Renal cortex interstitium (tissue), 11 donors: ENCODE measurements at regions not wholly inside any gene's neighbourhood (a gene's known extent, or its start where the extent isn't known, plus 50 kb on each side); places are given as distances from the start of the nearest gene placed in this dataset.

ENCODE experiments used
- DNase-seq, 11 donors: peaks; one replicate each; pipeline ENCODE4 v3.0.0-alpha.2; 2013; ENCODE audit warnings: low read depth in 9 of 11, low spot score in 4 of 11; ENCODE audit errors: extremely low read depth in 1 of 11

DNA sequence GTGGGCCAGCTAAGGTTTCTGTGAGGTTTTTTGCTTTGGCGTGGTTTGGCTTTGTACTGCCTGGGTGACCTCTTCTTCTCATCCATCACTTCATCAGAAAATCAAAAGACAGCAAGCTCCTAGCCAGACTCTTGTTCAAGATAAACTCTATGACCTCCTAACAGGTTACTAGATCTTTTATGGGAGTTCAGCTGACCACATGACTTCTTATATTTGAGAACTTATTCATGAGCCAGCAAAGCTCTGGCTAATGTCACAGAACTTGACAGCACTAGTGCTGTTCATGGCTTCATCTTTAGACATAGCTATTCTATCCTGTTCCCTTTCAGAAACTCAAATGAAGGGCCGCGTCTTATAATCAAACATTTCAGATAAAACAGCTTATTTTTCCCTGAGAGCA is 527.1 kb upstream of the GOLIM4 start:
- no peak for DNase-seq

DNA sequence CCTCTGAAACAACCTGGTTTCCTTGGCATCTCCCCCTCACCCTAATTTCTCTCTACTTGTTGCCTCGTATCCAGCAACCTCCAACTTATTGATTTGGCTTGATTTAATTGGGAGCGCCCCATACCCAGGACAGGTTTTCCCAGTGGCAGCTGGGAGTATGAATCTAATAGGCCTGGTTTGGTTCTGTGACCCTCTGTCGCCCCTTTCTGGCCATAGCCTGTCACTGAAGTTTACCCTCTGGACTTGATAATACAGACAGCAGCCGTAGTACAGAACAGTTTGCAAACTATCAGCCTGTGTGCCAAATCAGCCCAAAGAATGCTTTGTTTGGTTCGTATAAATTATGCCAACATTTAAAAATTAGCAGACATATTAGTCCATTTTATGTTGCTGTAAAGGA is 525.1 kb upstream of the GOLIM4 start:
- DNase-seq, result peak in 6 of 11 donors; percentile 8 to 43 (median 16)

DNA sequence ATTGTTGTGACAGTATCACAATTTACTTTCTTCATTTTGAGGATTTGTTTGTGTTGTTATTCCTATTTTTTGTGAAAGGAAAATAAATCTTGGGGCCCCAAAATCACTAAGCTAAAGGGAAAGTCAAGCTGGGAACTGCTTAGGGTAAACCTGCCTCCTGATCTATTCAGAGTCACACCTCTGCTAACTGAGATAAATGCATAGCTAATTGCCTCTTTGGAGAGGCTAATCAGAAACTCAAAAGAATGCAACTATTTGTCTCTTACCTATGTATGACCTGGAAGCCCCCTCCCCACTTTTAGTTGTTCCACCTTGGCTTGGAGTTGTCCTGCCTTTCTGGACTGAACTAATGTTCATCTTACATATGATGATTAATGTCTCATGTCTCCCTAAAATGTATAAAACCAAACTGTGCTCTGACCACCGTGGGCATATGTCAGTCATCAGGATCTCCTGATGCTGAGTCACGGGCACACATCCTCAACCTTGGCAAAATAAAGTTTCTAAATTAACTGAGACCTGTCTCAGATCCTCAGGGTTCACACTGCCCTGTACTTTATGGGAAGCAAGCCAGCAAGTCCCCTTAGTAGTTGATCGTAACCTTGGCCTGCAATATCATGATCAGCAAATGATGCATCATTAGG is 523.2 kb upstream of the GOLIM4 start:
- no peak for DNase-seq

DNA sequence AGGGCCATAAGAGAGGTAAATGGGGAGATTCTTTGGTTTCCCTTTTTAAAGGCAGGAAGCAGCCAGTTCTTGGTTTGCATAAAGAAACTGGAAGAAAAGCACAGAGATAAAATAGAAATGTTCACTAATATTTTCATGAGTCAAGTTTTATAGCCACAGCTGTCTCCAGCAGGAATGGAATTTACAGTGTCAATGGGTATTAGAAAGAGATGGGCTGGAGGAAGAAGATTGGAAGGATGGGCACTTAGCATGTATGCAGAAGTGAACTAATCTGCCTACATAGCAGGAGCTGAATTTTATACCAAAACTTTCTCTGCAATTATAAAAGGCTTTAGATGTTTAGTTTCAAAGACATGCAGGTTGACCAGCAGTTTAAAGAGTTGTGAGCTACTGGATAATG is 521.9 kb upstream of the GOLIM4 start:
- DNase-seq, result no peak

DNA sequence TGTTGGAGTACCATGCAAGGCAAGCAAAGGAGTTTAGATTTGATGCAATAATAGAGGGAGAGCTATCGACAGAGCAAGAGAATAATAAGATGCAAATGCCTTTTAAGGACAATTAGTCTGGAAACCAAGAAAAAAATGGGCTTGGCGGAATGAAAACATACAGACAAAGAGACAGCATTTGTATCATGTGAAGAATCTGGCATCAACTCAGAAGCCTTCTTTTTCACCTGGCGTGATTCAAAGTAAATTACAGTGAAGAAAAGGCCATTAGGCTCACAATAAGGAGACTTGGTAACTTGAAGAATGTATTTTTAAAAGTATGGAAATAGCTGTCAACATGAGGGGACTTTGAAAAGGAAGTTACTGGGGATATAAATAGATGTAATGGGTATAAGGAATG is 521.2 kb upstream of the GOLIM4 start:
- no peak for DNase-seq

DNA sequence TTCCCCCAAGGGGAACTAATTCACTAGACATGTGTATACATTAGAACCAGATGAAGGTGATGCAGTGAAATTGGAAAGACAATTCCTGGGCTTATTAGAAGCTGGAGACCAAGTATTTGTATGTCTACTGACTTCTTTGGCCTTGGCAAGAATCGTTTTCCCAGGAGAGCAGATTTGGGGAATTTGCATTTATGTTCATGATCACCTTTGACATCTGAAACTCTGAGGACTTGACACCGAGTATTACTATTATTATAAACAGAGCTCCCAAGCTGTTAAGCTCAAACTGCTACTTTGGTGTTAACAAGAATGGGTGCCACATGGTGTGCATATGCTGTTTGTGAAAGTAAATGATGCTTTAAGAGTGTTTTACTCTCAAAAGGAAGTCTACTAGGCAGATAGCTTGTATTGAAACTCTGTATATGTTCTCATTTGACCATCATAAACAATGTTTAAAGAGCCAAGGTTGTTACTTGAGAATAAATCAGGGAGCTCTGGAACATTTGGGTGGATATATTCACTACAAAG is 519.8 kb upstream of the GOLIM4 start:
- DNase-seq, result no peak

DNA sequence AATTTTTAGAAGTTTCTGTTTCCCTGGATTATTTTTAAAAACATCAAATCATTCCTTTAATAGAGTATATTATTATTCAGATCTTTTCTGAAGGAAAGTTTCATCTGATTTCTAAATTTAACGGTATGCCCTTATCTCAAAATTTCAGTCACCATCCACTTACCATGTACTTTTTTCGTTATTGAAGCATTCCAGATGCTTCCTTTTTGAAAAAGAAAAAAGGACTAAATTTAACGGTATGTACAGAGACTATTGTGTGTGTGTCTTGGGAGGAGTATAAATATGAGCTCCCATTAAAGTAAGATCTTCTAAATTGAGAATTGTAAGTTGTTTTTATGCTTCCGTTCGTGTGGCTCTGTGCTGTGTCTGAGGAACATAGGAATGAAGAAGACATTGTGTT is 517.4 kb upstream of the GOLIM4 start:
- DNase-seq, result no peak

DNA sequence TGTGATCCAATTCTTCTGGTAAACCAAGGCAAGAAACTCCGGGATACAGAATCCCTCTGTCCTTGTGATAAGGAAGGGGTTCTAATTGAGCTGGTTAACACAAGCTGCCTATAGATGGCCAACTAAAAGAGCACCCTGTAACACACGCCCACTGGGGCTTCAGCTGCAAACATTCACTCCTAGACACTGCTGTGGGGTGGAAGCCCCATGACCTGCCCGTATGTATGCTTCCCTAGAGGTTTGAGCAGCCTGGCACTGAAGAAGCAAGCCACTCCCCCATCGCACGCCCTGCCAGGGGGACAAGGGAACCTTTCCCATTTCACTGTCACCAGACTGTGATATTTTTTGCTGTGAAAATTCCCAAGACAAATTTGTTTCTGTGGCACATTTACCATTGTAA is 516.9 kb upstream of the GOLIM4 start:
- no peak for DNase-seq

DNA sequence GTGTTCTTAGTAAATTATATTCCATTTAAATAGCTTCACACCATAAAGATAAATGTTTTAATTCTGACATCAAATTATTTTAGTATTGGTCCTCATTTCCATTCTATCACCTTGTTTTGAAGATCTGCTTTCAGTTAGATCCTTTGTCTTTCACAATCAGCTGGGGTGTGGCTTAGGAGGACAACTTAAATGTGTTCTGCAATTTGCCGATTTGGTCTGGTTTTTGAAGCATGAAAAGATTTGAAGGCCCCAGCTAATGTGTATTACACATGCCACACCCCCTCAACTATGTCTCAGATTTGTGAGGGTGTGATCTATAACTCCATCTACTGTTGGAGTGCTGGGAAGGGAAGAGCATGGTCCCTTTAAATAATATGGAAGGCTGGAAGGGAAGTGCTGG is 516.1 kb upstream of the GOLIM4 start:
- no peak for DNase-seq

DNA sequence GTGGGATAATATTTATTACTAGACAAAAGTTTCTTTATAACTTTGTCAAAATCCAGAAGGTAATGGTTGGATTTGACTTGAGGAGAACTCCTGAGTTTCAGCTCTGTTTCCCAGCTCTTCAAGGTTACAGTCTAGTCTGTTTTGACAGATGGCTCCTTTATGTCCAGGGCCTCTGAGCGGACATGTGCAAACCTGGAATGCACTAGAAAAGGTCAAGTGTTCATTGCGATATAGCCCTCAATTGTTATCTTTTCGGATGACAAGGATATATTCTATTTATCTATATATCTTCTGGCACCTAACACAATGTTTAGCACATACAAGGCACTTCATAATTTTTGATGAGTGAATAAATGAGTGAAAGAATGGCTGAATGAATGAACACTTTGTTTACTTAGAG is 513.2 kb upstream of the GOLIM4 start:
- DNase-seq, result no peak

DNA sequence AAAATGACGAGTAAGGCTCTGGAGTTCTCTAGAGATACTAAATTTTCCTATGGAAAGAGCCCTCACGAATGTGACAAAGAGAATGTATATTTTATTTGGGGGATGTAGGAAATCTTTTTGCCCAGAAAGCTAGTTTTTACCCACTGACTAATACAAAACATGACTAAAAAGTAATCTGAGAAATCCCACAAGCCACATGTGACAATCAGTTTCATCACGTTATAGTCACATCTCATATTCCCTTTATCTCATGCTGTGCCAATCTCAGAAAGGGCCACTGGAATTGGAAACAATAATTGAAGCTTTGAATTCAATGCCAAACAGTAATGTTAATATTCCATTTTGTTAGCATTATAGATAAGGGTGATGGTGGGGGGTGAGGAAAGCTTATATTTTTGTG is 509.0 kb upstream of the GOLIM4 start:
- no peak for DNase-seq

DNA sequence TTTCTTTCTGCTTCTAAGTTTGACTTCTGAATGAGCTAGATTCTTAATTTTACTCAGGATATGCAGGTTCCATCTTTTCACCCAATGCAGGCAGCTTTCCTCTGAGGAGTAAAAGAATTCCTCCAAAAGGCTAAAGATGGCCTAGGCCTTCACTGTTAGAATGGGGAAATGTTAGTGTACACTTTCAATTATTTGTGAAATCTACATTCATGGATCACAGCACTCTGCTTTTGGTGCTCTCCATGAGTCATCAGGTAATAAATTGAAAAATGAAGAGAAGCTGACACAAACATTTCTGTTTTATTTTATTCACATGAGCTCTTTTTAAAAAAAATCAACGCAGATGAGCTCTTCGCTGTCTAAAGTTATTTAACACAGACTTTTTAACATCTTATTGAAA is 502.5 kb upstream of the GOLIM4 start:
- DNase-seq, result no peak

DNA sequence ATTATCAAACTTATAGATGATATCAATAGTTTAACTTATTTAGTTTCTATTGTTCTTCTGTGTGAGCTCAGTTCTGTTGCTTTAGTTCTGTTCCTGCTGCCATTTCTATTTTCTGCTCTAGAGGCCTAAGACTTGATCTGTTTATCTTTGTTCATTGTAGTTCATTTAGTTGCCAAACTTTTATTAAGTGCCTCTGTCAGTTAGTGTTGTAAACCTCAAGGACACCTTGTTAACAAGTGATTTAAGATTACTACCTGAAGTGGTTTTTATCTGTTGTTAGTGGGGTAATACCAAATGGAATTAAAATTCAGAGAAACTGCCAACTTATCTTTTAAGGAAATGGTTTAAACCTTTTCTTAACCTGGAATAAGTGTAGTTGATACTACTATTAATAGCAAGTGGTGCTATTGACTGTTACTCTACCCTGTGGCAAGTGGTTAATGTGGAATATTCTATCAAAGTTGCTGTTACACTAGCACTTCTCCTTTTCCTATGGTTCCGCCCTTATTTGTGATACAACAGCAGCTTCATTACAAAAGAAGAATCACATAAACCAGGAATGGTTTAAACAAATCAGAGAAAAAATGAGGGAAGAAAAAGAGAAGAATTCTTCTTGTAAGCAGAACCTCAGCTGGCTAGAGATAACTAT is 500.6 kb upstream of the GOLIM4 start:
- no peak for DNase-seq

DNA sequence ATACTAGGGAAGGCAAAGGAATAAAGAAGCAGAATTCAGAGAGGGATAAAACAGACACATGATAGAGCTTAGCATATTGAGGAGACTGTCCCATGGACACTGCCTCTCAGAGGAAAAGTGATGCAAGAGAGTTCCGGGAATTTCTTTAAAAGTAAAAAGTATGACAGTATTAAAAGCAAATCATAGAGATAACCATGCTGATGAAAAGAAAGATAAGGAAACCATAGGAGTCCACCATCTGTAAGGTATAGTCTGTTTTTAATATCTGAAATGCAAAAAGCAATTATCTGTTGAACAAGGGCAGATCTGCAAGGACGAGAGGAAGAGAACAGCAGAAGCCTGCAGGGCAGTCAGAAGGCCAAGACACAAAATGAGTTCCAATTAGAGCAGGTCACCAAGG is 495.9 kb upstream of the GOLIM4 start:
- no peak for DNase-seq

DNA sequence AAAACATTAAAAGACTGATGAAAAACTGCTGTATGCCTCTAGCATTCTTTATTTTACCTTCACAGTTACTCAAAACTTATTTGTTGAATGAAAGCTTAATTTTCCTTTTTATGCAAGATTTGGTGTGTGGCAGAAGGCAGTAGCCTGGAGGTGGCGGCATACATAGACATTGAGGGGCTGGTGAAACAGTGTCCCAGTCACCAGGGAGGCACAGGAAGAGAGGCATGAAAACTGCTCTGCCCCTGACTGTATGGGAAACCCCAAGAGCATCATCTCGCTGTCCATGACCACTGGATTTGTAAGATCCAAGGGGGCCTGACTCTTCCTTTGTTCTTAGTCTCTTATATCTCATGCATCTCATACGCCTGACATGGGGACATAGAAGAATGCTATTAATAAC is 493.7 kb upstream of the GOLIM4 start:
- DNase-seq, result no peak

DNA sequence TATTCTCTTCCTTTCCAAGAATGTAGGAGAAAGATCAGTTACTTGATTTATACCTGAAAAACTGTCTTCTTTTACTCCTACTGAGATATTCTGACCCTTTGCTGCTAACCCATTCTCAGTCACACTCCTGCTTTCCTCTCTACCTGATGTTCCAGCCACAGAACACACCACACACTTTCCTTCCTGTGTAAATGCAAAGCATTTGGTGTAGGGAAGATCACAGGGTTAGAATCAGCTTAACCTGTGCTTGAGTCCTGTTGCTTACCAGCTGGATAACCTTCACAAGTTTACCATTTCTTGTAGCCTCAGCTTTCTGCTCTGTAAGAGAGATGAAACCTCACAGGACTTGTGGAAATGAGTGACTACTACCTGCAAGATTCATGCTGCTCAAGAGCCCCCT is 489.8 kb upstream of the GOLIM4 start:
- DNase-seq, result no peak

DNA sequence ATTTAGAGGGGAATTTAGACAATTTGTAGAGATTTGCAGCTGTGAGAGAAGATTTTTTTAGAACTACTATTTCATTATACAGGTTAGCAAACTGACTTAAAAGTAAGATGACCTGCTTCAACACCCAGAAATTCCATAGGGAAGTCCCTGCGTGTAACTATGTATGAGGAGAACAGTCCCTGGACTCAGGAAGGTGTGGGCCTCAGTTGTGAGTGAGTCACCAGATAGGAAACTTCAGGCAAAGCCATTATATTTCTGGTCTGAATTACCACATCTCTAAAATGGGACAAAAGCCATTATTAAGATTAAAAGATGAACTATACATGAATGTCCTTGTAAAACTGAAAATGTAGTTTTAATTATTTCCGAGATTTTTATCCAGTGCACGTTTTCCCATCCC is 488.3 kb upstream of the GOLIM4 start:
- no peak for DNase-seq

DNA sequence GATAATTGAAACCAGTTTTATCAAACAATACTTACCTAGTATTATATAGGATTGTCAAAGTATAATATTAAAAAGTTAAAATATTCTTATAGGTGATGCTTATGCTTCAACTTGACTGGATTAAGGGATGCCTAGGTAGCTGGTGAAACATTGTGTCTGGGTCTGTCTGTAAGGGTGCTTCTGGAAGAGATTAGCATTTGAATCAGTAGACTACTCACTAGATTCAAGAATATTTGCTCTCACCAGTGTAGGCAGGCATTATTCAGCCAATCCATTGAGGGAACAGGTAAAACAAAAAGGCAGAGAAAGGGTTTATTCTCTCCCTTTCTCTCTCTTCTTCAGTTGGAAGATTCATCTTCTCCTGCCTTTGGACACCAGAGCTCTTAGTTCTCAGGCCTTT is 486.8 kb upstream of the GOLIM4 start:
- DNase-seq, result no peak

DNA sequence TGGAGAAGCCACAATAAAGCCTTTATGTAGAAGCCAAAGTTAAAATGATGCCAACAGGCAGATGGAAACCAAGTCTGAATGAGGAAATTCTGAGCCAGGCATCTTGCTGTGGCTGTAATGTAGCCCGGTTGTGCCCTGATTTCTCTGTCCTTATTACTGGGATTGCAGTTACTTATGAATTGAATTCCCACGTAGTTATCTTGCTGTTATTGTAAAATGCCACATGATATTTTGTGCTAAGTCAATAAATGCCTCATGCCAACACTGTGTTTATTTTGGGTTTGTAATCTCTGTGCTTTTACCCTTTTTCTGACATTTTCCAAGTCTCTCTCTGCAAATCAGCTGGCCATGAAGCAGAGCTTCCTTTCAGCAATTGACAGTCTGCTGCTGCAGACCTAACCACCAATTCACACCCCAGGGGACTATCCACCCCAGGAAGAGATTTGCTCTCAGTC is 486.1 kb upstream of the GOLIM4 start:
- no peak for DNase-seq

DNA sequence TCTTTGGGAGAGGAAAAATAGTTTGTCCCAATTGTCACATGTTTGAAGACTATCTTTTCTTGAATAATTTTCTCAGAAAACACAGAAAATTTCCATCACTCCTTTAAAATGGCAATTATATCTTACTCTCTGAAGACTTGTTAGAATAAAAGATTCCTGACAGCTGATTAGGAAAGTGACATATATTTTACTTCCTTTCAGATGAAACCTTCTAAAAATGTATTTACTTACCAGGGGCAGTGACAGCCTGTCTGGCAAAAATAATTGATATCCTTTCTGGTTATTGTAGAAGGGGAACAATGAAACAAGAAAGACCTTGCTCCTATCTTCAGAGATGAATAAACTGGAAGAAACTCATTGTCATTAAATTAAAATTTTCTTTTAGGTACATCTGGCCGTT is 483.3 kb upstream of the GOLIM4 start:
- DNase-seq, result no peak

DNA sequence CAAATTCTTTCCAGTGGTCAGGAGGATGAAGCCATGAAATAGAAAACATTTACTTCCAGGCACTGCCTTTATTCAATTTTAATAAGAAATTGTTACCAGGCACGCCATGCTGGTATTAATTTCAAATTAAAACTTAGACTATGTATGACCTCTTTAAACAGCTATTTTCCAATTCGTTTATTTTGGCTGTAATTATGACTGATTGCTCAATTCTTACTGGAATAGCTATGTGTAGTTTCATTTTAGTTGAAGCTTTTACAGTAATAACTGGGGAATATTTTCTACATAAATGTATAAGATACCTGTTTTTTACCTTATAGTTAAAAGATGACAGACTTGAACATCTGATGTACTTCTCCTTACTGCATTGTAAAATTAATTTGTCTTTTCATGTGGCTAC is 480.0 kb upstream of the GOLIM4 start:
- no peak for DNase-seq
